ENCODE measurements at regions not wholly inside any gene's neighbourhood (a gene's known extent, or its start where the extent isn't known, plus 50 kb on each side); places are given as distances from the start of the nearest gene placed in this dataset.

- peak; percentile 38 for DNase-seq (ENCODE audit: low spot score)
Observed at GRCh38 chr14:65224799-65225198, 122.5 kb upstream of the MAX start.

GRCh38 chr14:65225299-65226159 is 123.2 kb upstream of the MAX start:
- DNase-seq (ENCODE audit: low spot score), result no peak

- no peak for DNase-seq (ENCODE audit: low spot score)
Observed at GRCh38 chr14:65226824-65227604, 124.7 kb upstream of the MAX start.

GRCh38 chr14:65228436-65228835 is 126.1 kb upstream of the MAX start:
- peak; percentile 49 for DNase-seq (ENCODE audit: low spot score)

GRCh38 chr14:65228956-65229747 is 126.8 kb upstream of the MAX start:
- no peak for DNase-seq (ENCODE audit: low spot score)

GRCh38 chr14:65229748-65230728 is 127.7 kb upstream of the MAX start:
- DNase-seq (ENCODE audit: low spot score), result no peak

GRCh38 chr14:65231286-65231980 is 129.1 kb upstream of the MAX start:
- no peak for DNase-seq (ENCODE audit: low spot score)

GRCh38 chr14:65234752-65235361 is 132.5 kb upstream of the MAX start:
- DNase-seq (ENCODE audit: low spot score), result no peak

GRCh38 chr14:65237023-65237814 is 134.9 kb upstream of the MAX start:
- DNase-seq (ENCODE audit: low spot score), result no peak

- DNase-seq (ENCODE audit: low spot score), result no peak
Observed at GRCh38 chr14:65237941-65238340, 135.6 kb upstream of the MAX start.

GRCh38 chr14:65238456-65238855 is 136.1 kb upstream of the MAX start:
- DNase-seq (ENCODE audit: low spot score), result no peak

- no peak for DNase-seq (ENCODE audit: low spot score)
Observed at GRCh38 chr14:65239143-65239937, 137.0 kb upstream of the MAX start.

- no peak for DNase-seq (ENCODE audit: low spot score)
Observed at GRCh38 chr14:65239938-65240296, 137.6 kb upstream of the MAX start.

GRCh38 chr14:65241125-65241752 is 138.9 kb upstream of the MAX start:
- no peak for DNase-seq (ENCODE audit: low spot score)

GRCh38 chr14:65242732-65243134 is 140.4 kb upstream of the MAX start:
- no peak for DNase-seq (ENCODE audit: low spot score)

GRCh38 chr14:65243766-65244442 is 141.6 kb upstream of the MAX start:
- no peak for DNase-seq (ENCODE audit: low spot score)

GRCh38 chr14:65249471-65250161 is 147.3 kb upstream of the MAX start:
- DNase-seq (ENCODE audit: low spot score), result no peak

Measured in activated CD4-positive, alpha-beta T cell treated with anti-CD3 and anti-CD28 coated beads, Interleukin-2, Interleukin-4, amounts not matched to agents 100 ng/mL and 50 ng/mL, durations not matched to agents 16 hours and 8 hours (primary cell).